Suprapubic skin (tissue), 4 donors: ENCODE measurements at regions not wholly inside any gene's neighbourhood (a gene's known extent, or its start where the extent isn't known, plus 50 kb on each side); places are given as distances from the start of the nearest gene placed in this dataset.

Experiments used
- CTCF ChIP-seq, 2 donors: fragments of 200-600 bp in 1 of 2; fragments of 450-650 bp in 1 of 2; sonication (generic) in 1 of 2; IDR thresholded peaks; one replicate each; pipeline ENCODE4 v1.5.1; 2016 to 2019; ENCODE audit warnings: antibody characterized with exemption in 2 of 2, mild to moderate bottlenecking in 1 of 2, moderate library complexity in 1 of 2
- EP300 ChIP-seq: sonication (generic); formaldehyde crosslinking; IDR thresholded peaks from one replicate; pipeline ENCODE4 v1.6.1; 2017; ENCODE audit warnings: antibody characterized with exemption
- POLR2A ChIP-seq, 2 donors: fragments of 450-650 bp; IDR thresholded peaks; one replicate each; pipeline ENCODE4 v1.6.1; 2017; ENCODE audit warnings: antibody characterized with exemption in 2 of 2, mild to moderate bottlenecking in 2 of 2, moderate library complexity in 2 of 2
- POLR2AphosphoS5 ChIP-seq, 3 donors: sonication (generic); formaldehyde crosslinking; IDR thresholded peaks; one replicate each; pipeline ENCODE4 v1.6.1; 2017; ENCODE audit warnings: antibody characterized with exemption in 3 of 3

- TF ChIP-seq CTCF (IDR thresholded peaks at IDR 0.05) (no peak), POLR2AphosphoS5 (IDR thresholded peaks at IDR 0.05) (no peak), POLR2A (IDR thresholded peaks at IDR 0.05) (no peak), EP300 (no peak)
Observed at GRCh38 chr3:35946854-35947515, 307.7 kb downstream of the ARPP21 start.
